Keratinocyte (primary cell): ENCODE measurements at regions not wholly inside any gene's neighbourhood (a gene's known extent, or its start where the extent isn't known, plus 50 kb on each side); places are given as distances from the start of the nearest gene placed in this dataset.

Experiments used
- DNase-seq: peaks from one replicate; pipeline ENCODE4 v3.0.0-alpha.2; 2011; ENCODE audit warnings: low read depth, missing footprints, low spot score
- FAIRE-seq: peaks from 2 replicates; lab custom pipeline; 2011; peaks lifted over from hg19 to GRCh38; lab: Jason Lieb, UNC
- H2AFZ ChIP-seq: 2 replicates; pipeline ENCODE4 v1.6.0; 2012; ENCODE audit warnings: low read length, control low read depth, inconsistent platforms; ENCODE audit not compliant: control insufficient read depth
- H3K27ac ChIP-seq: 2 replicates; pipeline ENCODE4 v1.5.1; 2011; ENCODE audit warnings: low read length; ENCODE audit not compliant: control insufficient read depth, insufficient read depth
- H3K27me3 ChIP-seq: 3 replicates; pipeline ENCODE4 v1.6.0; 2011; ENCODE audit warnings: low read length; ENCODE audit not compliant: control insufficient read depth, insufficient read depth; ENCODE audit errors: extremely low read depth
- H3K36me3 ChIP-seq, 2 experiments: 2 replicates in 1 of 2; 3 replicates in 1 of 2; pipeline ENCODE4 v1.5.1; 2011; ENCODE audit warnings: low read length in 2 of 2, mild to moderate bottlenecking in 1 of 2; ENCODE audit not compliant: control insufficient read depth in 2 of 2, insufficient read depth in 2 of 2; ENCODE audit errors: extremely low read depth in 1 of 2
- H3K4me1 ChIP-seq: 3 replicates; pipeline ENCODE4 v1.5.1; 2011; ENCODE audit warnings: low read length; ENCODE audit not compliant: control insufficient read depth, insufficient read depth; ENCODE audit errors: extremely low read depth
- H3K4me2 ChIP-seq: 3 replicates; pipeline ENCODE4 v1.6.0; 2011; ENCODE audit warnings: low read depth, low read length; ENCODE audit not compliant: control insufficient read depth, insufficient read depth; ENCODE audit errors: extremely low read depth
- H3K4me3 ChIP-seq, 3 experiments: fragments of 200-600 bp in 1 of 3; sonication (generic) in 1 of 3; 2 replicates in 2 of 3; 3 replicates in 1 of 3; pipeline ENCODE4 v1.5.1; 2011 to 2016; ENCODE audit warnings: low read length in 3 of 3, mild to moderate bottlenecking in 3 of 3, control low read depth in 2 of 3, inconsistent platforms in 1 of 3, low read depth in 1 of 3, mixed read lengths in 1 of 3, mixed run types in 1 of 3, moderate library complexity in 1 of 3; ENCODE audit not compliant: control insufficient read depth in 2 of 3, insufficient read depth in 2 of 3; ENCODE audit errors: extremely low read depth in 1 of 3
- H3K79me2 ChIP-seq: 2 replicates; pipeline ENCODE4 v1.6.0; 2012; ENCODE audit warnings: low read length; ENCODE audit not compliant: control insufficient read depth, insufficient read depth
- H3K9ac ChIP-seq: 3 replicates; pipeline ENCODE4 v1.6.0; 2011; ENCODE audit warnings: low read length; ENCODE audit not compliant: control insufficient read depth, insufficient read depth; ENCODE audit errors: extremely low read depth
- H3K9me1 ChIP-seq: 3 replicates; pipeline ENCODE4 v1.6.0; 2011; ENCODE audit warnings: low read length; ENCODE audit not compliant: control insufficient read depth, insufficient read depth; ENCODE audit errors: extremely low read depth
- H3K9me3 ChIP-seq: 2 replicates; pipeline ENCODE4 v1.5.1; 2012; ENCODE audit warnings: low read depth, low read length; ENCODE audit not compliant: control insufficient read depth
- H4K20me1 ChIP-seq: 3 replicates; pipeline ENCODE4 v1.6.0; 2011; ENCODE audit warnings: low read length; ENCODE audit not compliant: control insufficient read depth, insufficient read depth; ENCODE audit errors: extremely low read depth
- CTCF ChIP-seq, 3 experiments: IDR thresholded peaks in 1 of 3; conservative IDR thresholded peaks in 1 of 3; optimal IDR thresholded peaks in 1 of 3; 2 replicates in 2 of 3; 3 replicates in 1 of 3; pipeline versions ENCODE3 to v1.5.1; 2011; ENCODE audit warnings: low read length in 3 of 3, mild to moderate bottlenecking in 3 of 3, moderate library complexity in 2 of 3, control low read depth in 1 of 3, inconsistent platforms in 1 of 3; ENCODE audit not compliant: insufficient read depth in 2 of 3; ENCODE audit errors: extremely low read depth in 1 of 3
- EZH2 ChIP-seq: IDR thresholded peaks from one replicate; pipeline ENCODE4 v1.6.1; 2012; ENCODE audit warnings: inconsistent platforms, mild to moderate bottlenecking, low read length, moderate library complexity
- dilution Hi-C: fragments of 300-500 bp; cut with MboI; formaldehyde crosslinking; loops from one replicate; pipeline ENCODE4 v1.7.0; 2020; ENCODE audit warnings: low sequenced_read_pairs; ENCODE audit not compliant: extremely low pct_ligation_motif_present

DNA sequence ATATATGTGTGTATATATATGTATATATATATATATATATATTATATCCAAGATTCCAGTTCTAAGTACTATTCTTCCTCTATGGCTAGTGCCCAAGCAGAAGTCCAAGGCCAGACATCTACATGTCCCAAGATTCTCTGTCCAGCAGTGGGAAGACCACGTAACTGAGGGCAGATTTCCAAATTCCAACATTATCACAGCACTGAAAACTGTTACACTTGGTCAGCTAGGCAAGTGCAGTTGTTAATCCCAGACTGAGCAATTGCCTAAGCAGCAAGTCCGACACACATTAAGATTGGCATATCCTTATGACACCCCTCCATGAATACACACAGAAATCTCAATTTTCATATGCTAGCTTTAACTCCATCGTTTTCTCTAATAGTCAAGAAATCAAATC, 1148.5 kb downstream of the IGSF11 start:
- Histone ChIP-seq H3K27ac (no peak overlapping the region), H3K4me3 (no peak overlapping the region), H3K9me1 (no peaks in the 10 kb centered on the region), H3K79me2 (no peaks in the 10 kb centered on the region), H3K4me1 (no peaks in the 10 kb centered on the region), H3K9me3 (no peaks in the 10 kb centered on the region), H3K27me3 (no peaks in the 10 kb centered on the region), H3K9ac (no peak overlapping the region), H3K36me3 (no peaks in the 10 kb centered on the region), H4K20me1 (no peaks in the 10 kb centered on the region), H2AFZ (no peak overlapping the region), H3K4me2 (no peak overlapping the region)
- dilution Hi-C loops, result no loop called here
- no peak for DNase-seq
- no peak for FAIRE-seq
- TF ChIP-seq EZH2, result no peak
- TF ChIP-seq CTCF (optimal IDR thresholded peaks at IDR 0.05 in 1 of 3, IDR thresholded peaks at IDR 0.05 in 1 of 3, conservative IDR thresholded peaks at IDR 0.05 in 1 of 3; ENCODE audit: extremely low read depth in 1 of 3, insufficient read depth in 2 of 3, low read length in 3 of 3), result no peak

GRCh38 chr3:117887031-117887430, 1147.6 kb downstream of the IGSF11 start:
- no peaks in the 10 kb centered on the region for H3K4me1 ChIP-seq
- no peak for TF ChIP-seq EZH2
- H3K4me3 ChIP-seq, result no peak overlapping the region
- H3K36me3 ChIP-seq, result no peaks in the 10 kb centered on the region
- no peak overlapping the region for H2AFZ ChIP-seq
- H3K79me2 ChIP-seq, result no peaks in the 10 kb centered on the region
- DNase-seq (no peak), FAIRE-seq (no peak)
- H3K27ac ChIP-seq, result no peak overlapping the region
- H3K9me1 ChIP-seq, result no peaks in the 10 kb centered on the region
- no peak overlapping the region for H3K4me2 ChIP-seq
- no peaks in the 10 kb centered on the region for H3K27me3 ChIP-seq
- H3K9me3 ChIP-seq, result no peaks in the 10 kb centered on the region
- dilution Hi-C loops, result no loop called here
- H3K9ac ChIP-seq, result no peak overlapping the region
- no peaks in the 10 kb centered on the region for H4K20me1 ChIP-seq

- H3K4me2 ChIP-seq, result no peak overlapping the region
- H3K4me3 ChIP-seq, result no peak overlapping the region
- H3K9me3 ChIP-seq, result no peaks in the 10 kb centered on the region
- no peak for TF ChIP-seq EZH2
- no peaks in the 10 kb centered on the region for H4K20me1 ChIP-seq
- H3K4me1 ChIP-seq, result no peaks in the 10 kb centered on the region
- H3K79me2 ChIP-seq, result no peaks in the 10 kb centered on the region
- H3K27ac ChIP-seq, result no peak overlapping the region
- no peak overlapping the region for H2AFZ ChIP-seq
- H3K9me1 ChIP-seq, result no peaks in the 10 kb centered on the region
- no peaks in the 10 kb centered on the region for H3K36me3 ChIP-seq
- dilution Hi-C loops, result no loop called here
- no peaks in the 10 kb centered on the region for H3K27me3 ChIP-seq
- H3K9ac ChIP-seq, result no peak overlapping the region
- FAIRE-seq (no peak), DNase-seq (no peak)
Observed at GRCh38 chr3:117887901-117888300, 1146.7 kb downstream of the IGSF11 start.
